ENCODE measurements at regions not wholly inside any gene's neighbourhood (a gene's known extent, or its start where the extent isn't known, plus 50 kb on each side); places are given as distances from the start of the nearest gene placed in this dataset.
"Not testable (repeated sequence)": the region's sequence is repeated elsewhere in the genome, so short reads cannot be mapped to it uniquely, and the experiment has no call there.

GRCh38 chr1:222233444-222234158, 314.3 kb downstream of the HHIPL2 start:
- DNase-seq, result no peak

- DNase-seq, result no peak
Measured at GRCh38 chr1:222232842-222233241, 315.1 kb downstream of the HHIPL2 start.

GRCh38 chr1:222229672-222230312, 318.1 kb downstream of the HHIPL2 start:
- no peak for DNase-seq

- no peak for DNase-seq
Measured at GRCh38 chr1:222225316-222225691, 322.6 kb downstream of the HHIPL2 start.

GRCh38 chr1:222224636-222225315, 323.1 kb downstream of the HHIPL2 start:
- DNase-seq, result no peak

GRCh38 chr1:222224156-222224555, 323.7 kb downstream of the HHIPL2 start:
- no peak for DNase-seq

DNA sequence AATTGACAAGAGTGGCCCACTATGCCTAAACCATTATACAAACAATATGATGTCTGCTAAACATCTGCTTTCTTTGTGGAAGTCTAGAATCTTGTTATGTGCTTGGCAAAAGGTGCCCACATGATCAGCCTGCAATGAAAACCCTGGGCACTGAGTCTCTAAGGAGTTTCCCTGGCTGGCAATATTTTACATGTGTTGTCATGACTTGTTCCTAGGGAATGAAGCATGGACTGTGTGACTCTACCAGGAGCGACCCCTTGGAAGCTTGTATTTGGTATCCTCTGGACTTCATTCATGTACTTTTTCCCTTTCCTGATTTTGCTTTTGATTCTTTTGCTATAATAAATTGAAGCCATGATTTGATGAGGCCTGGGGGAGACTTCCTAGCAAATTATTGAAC, 324.9 kb downstream of the HHIPL2 start:
- no peak for DNase-seq

DNA sequence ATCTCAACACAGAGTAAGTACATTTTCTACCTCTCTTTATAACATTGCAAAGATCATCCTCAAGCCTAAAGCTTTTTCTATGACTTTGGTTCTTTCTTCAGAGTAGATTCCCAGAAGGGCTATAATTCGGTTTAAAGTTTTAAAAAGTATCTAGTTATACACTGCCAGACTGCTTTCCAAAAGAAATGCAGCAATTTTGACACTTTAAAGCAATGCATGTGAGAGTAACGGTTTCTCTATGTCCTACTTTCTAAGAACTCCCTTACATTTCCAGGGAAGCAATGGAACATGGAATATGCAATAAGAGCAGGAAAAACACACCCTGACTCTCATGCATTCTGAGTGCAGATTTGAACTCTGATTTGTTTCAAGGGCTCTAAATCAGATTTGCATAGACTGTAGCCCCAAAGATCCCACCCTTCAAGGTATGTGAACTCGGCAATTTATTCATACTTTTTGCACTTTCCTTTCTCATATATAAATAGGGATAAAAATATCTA, 331.6 kb downstream of the HHIPL2 start:
- DNase-seq, result no peak

DNA sequence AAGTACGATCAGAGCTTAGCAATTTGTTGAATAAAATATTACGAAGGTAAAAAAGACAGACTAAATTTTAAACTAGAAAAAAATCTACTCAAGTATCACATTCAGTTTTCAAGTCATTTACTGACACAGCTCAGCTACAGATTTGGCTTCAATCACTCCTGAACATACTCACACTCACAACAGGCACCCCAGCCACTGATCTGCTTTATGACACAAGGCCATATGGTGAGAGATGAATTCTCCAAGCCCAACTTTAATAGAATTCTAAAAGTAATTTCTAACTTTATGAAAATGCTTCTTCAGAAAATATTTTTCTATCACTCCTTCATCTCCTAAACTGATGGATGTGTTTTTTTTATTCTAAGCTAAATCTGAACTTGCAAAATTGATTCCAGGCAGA, 337.1 kb downstream of the HHIPL2 start:
- no peak for DNase-seq

DNA sequence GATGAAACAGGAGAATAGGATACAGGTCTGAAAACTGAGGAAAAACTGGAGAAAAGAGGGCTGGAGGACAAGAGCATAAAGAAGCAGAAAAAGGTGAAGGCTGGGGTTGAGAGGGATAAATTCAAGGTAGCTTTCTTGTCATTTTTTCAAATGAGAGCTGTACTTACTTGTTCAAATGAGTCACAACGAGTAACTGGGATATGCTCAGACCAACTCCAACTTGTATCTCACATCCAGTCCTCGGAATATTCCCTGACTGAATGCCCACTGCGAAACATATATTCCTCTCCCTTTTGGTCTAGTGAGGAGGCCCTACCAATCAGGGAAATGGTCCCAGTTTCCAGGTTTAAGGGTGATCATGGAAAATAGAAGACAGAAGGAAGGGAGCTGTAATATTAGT, 343.4 kb downstream of the HHIPL2 start:
- DNase-seq, result no peak

DNA sequence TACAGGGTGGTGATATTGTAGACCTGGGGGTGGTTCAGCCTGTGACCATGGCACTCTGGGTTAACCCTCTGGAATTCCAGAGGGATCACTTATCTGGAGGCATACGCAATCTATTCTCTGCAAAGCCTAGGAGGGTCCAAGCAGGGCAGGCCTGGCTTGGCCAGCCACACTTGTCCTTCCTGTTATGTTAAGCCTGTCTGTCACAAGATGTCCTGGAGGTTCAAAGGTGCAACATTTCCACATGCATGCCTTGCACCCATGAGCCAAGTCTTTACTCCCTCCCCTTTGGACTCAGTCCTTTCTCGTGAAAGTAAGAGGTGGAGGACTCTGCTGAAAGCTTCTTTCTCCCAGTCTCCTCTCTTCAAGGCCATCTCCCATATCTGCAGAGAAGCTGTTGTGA, 345.1 kb downstream of the HHIPL2 start:
- no peak for DNase-seq

GRCh38 chr1:222196736-222197135, 351.2 kb downstream of the HHIPL2 start:
- no peak for DNase-seq

DNA sequence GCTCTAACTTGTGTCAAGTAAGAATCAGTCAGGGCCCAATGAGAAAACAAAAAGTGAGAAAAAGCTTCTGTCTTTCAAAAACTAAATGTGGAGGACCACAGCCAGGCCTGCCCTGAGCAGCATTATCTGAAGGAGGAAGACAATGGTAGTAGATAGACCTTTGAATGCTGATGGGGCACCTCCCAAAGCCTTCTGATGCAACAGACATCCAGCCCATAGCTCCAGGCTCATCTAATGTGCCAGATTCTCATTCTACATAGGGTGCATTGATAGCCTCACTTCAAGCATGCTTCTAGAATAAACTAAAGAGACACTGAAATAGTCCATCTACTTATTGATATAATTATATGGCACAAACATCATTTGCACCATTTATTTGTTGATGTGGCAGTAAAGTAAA, 351.6 kb downstream of the HHIPL2 start:
- DNase-seq, result no peak

DNA sequence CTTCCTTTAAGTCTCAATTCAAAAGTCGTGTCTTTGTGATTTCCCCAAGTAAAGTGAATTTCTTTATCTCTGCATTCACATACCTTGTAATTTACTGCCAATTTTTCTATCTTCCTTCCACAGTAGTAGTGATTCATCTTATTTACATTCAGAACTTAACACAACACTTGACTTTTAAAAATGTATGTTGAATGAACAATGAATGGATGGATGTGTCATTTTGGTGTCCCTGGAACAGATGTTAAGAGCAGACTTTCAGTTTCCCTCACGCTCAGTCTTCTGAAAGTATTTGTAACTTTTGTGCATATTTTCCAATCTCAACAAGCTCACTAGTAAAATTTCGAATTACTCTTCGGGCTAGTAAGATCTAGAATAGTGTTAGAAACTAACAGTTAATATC, 352.0 kb downstream of the HHIPL2 start:
- DNase-seq, result no peak

DNA sequence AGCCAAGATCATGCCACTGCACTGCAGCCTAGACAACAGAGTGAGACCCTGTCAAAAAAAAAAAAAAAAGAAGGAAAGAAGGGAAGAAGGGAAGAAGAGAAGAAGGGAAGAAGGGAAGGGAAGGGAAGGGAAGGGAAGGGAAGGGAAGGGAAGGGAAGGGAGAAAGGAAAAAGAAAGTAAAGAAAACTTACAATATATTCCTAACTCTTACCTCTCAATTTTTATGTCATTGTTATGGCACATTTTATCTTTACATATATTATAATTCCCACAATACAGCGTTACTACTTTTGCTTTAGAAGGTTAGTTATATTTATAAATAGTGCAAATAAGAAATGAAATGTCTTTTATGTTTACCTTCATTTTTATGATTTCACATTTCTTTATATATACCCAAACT, 358.7 kb downstream of the HHIPL2 start:
- no peak for DNase-seq

DNA sequence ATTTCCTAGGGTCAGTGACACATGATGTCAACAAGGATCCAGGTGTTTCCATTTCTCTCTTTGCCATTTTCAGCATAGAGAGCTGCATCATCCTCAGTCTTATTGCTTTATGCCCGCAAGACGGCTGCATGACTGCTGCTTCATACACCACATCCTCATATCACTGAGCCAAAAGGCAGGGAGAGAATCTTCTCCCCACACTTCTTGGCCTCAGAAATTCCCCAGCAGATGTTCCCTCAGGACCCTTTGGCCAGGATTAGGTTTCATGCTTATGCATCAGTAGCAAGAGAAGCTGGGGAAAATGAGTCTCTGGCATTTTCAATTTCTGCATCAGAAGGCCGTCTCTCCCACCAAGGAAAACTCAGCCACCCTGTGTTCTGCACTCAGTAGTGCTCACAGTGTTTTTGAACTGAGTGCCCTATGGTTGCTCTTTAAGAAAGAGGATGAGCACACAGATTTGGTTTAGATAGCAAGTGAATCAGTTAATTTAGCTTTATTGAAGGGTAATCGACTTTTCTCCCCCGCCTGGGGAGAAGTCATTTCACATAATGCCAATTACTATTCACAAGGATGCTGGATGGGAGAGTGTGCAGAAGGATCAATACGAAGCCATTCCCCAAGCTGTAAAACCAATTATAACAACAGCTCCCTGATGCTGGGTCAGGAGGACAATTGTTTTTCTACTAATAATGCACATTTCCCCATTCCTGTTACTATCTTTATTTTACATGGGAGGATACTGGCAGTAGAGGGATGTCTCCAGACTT, 360.2 kb downstream of the HHIPL2 start:
- no peak for DNase-seq

- peak; percentile 25 for DNase-seq
Measured at GRCh38 chr1:222182641-222183040, 365.3 kb downstream of the HHIPL2 start.

- no peak for DNase-seq
Measured at GRCh38 chr1:222181191-222181590, 366.7 kb downstream of the HHIPL2 start.

DNA sequence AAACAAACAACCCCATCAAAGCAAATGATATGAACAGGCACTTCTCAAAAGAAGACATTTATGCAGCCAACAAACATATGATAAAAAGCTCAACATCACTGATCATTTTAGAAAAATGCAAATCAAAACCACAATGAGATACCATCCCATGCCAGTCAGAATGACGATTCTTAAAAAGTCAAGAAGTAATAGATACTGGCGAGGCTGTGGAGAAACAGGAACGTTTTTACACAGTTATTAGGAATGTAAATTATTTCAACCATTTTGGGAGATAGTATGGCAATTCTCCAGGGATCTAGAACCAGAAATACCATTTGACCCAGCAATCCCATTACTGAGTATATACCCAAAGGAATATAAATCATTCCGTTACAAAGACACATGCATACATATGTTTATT, 370.4 kb downstream of the HHIPL2 start:
- not testable (repeated sequence) for DNase-seq

DNA sequence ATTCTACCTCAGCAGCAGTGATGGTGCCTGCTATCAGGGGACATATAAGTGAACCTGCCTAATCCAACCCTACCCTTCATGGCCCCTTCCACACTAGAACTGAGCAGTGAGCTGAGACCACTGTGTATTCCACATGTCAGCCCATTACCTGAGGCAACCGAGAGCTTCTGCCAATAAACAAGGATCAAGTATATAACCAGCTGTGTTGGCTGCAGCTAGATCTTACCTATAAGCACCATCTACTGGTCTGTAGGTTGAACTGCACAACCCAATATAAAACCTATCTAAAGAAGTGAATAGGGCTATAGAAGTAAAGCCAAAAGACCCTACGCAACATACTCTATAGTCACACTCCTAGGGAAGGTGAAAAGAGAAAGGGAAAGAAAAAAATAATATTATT, 376.9 kb downstream of the HHIPL2 start:
- DNase-seq, result peak; percentile 55

DNA sequence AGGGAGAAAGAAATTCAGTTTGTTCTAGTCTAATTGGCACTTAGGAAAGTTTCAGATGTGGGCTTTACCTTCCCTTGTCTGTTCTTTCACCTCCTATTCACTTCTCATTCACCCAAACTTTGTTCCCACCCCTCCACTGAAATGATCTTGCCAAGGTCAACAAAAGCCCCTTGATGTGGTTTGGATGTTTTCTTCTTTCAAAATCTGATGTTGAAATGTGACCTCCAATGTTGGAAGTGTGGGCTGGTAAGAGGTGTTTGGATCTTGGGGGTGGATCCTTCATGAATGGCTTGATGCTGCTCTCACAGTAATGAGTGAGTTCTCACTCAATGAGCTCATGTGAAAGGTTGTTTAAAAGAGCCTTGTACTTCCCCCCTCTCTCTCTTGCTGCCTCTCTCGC, 379.3 kb downstream of the HHIPL2 start:
- no peak for DNase-seq

- no peak for DNase-seq
Measured at GRCh38 chr1:222167896-222168295, 380.0 kb downstream of the HHIPL2 start.

GRCh38 chr1:222167111-222167510, 380.8 kb downstream of the HHIPL2 start:
- peak; percentile 81 for DNase-seq
